GM21515 (cell line): ENCODE measurements at regions not wholly inside any gene's neighbourhood (a gene's known extent, or its start where the extent isn't known, plus 50 kb on each side); places are given as distances from the start of the nearest gene placed in this dataset.

ENCODE experiments used
- ATAC-seq: cut with Tn5 transposase; IDR thresholded peaks from one replicate; pipeline ENCODE4 v1.9.1; 2021; ENCODE audit not compliant: unreplicated experiment

DNA sequence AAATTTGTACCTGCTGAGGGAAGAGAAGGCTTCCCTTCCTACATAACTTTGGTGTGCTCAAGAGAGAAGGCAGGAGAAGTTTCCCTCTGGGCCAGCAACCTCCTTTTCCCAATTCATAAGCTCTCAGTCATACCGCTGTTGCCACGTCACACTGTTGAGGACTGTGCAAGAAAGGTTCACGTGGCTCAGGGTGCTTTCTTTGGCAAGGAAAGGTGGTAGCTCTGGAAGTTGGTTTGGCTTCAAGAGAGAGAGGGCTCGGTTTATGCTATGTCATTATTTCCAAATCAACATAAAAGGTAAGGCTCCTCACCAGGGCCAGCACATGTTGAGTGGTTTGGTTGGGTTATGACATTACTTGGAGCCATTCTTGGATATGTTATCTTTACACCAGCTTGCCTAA, 77.3 kb downstream of the TNFSF18 start:
- ATAC-seq, result no peak

DNA sequence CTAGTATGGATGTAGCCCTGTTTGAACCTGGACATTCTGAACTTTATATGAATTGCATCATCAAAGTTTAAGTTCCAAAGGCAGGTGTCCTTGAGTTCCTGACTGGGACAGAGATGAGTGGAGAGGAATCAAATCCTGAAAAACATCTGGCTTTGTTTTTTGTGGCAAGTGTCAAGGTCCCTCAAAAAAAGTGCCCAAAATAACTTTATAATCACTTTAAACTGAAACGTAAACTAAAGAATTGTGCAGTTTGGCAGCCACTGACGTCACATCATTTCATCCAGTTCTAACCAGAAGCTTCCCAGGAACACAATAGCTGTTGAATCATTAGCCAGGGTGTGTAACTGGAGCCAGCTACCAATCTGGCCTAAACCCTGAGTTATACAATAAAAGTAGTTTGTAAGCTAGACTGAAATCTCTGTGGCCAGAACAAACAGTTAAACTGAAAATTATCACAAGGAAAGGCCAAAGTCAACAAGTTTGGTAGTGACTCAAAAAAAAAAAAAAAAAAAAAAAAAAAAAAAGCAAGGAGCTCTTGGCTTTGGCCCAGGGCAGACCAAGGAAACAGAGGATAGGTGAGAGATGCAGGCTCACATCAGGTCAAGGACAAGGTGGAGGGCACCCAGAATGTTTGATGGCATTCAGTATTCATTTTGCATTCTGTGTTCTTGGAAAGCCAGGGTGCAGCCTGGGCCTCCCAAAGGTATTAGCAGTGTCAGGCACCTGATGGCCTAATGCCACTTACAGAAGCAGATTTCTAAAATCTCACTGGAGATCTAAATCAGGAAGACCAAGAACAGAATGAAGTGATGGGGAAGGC, 74.3 kb downstream of the TNFSF18 start:
- ATAC-seq, result no peak

DNA sequence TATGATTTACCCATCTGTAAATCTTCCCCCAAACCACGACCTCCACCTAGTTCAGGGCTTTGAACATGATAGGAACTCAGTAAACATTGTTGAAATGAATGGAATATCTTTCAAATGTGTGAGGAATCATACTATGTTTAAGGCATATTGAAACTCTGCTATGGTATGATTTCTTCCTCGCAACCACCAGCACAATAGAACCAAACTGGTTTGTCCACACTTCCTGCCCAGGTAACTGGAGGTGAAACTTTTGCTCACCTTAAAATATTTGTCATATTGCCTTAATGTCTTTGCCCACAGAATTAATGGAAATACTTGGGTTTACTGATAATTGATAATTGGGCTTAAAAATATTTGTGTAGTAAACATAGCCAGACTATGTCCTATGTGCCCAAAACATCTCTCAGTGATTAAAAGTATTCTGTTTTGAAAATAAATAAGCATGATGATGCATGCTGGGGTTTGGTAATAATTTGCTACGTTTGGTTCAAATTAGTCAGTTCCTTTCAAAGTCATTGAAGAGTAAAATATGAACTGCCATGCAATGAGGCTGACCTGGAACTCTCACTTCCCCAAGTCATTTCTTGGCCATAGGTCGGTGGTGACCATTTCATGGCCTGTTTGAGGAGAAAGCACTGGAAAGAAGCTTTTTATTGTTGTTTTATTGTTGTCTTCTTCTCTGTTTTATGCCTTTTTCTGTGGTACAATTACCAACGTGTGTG, 73.3 kb downstream of the TNFSF18 start:
- ATAC-seq, result no peak

DNA sequence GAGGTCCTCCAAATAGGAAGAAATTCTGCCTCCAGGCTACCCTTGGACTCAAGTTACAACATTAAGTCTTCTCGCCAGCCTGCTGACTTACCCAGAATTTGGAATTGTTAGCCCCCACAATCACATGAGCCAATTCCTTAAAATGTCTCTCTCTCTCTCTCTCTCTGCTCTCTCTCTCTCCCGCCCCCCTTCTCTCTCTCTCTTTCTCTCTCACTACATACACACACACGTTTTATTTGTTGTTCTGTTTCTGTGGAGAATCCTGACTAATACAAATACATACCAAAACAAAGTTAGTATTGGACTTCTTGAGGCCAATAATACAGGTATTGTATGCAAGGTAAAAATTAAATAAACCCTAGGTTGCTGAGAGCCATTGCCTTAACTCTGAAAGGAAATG, 72.1 kb downstream of the TNFSF18 start:
- no peak for ATAC-seq

DNA sequence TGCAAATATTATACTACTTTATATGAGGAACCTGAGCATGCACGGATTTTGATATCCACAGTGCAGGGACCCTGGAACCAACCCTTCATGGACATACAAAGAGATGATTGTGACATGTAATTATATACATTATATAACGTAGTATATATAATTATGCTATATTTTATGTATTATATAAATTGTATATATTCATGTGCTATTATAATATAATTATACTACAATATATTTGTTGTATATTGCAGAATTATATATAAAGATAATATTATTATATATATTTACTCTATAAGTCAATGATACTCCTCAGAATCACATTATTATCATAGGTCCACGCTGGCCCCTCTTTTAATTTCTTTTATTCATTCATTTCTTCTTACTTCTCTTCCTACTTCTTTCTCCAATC, 70.9 kb downstream of the TNFSF18 start:
- ATAC-seq, result no peak

DNA sequence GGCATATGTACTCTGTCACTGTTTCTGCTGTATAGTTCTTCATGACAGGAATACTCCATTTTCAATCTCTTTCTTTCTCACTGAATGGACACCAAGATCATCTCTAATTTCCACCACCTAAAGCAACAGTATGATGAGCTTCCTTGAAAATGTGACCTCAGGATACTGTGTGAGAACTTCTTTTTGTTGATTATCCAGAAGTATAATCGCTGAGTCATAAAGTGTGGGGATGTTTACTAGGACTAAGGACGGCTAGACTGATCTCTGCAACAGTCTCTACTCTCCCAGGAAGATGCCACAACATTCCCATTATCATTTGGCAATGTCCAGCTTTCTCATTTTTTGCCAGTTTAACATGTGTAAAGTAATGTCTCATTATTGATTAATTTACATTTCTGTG, 70.3 kb downstream of the TNFSF18 start:
- no peak for ATAC-seq

DNA sequence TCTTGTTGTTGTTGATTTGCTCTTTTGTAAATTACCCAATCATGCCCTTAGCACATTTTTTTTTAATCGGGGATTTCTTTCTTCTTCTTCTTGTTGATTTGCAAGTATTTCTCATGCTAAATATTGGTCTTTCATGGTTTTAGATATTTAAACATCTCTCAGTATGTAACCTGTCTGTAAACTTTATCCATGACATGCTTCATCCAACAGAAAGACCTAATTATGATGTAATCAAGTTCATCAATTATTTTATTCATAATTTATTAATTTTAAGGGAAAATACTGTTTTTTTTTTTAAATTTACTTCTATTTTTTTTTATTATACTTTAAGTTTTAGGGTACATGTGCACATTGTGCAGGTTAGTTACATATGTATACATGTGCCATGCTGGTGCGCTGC, 69.8 kb downstream of the TNFSF18 start:
- no peak for ATAC-seq
